Activated CD8-positive, alpha-beta memory T cell treated with anti-CD3 and anti-CD28 coated beads for 36 hours (primary cell): ENCODE measurements at regions not wholly inside any gene's neighbourhood (a gene's known extent, or its start where the extent isn't known, plus 50 kb on each side); places are given as distances from the start of the nearest gene placed in this dataset.

Experiments used
- CTCF ChIA-PET: fragments of 350-600 bp; sonication (Branson Sonifier 250); formaldehyde crosslinking; loops from one replicate; lab custom pipeline; 2021; ENCODE audit warnings: antibody characterized with exemption; lab: Charles Lee
- POLR2A ChIA-PET: fragments of 350-600 bp; sonication (Branson Sonifier 250); formaldehyde crosslinking; loops from one replicate; lab custom pipeline; 2021; ENCODE audit warnings: antibody characterized with exemption; lab: Charles Lee

DNA sequence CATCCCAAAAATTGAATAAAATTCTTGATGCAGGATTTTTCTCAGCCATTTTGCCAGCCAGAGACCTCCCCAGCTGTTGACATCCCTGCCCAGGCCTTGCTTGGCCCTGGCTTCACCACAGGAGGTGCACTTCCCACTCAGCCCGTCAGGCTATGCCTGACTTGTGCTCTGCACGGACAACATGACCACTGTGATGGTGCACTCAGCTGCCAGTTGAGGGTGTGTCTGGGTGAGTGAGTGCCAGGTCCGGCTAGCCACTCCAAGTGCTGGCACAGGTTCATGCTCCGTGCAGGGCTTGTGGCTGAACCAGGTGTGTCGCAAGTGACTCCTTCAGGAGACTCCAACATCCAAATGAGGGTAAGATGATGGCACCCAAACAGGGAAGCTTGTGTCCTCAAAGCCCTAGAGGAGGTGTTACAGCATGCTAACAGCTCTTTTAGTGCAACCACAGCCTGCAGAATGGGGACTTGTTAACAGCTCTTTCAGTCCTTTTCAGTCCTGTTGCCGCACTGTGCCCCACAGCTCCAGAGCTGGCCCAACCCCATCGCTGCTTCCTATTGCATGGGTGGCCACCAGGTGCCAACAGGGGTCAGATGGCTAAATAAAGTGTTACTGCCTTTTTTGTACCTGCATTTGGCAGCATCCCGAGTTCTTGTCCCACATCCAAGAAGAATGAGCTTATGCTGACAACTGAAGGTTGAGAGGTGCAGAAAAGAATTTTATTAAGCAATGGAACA, 380.7 kb downstream of the SLITRK5 start:
- CTCF ChIA-PET: no interaction called here
- POLR2A ChIA-PET: no interaction called here

DNA sequence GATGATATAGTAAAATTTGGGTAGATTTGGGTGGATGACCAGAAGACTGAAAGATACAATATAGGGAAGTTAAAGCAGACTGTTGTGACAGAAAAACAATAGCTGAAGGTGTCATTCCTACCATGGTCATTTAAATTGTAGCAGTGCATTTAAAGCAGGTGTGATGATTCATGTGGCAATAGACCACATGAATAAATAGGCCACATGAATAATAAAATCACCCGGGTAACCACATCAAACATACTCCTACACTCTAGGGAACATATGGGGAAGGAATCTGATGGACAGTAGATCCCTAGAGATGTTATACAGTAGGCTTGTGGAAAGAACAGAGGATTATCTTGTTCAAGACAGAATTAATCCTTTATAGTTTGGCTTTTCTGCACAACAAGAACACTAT, 392.6 kb downstream of the SLITRK5 start:
- POLR2A ChIA-PET: no interaction called here
- CTCF ChIA-PET: no interaction called here

DNA sequence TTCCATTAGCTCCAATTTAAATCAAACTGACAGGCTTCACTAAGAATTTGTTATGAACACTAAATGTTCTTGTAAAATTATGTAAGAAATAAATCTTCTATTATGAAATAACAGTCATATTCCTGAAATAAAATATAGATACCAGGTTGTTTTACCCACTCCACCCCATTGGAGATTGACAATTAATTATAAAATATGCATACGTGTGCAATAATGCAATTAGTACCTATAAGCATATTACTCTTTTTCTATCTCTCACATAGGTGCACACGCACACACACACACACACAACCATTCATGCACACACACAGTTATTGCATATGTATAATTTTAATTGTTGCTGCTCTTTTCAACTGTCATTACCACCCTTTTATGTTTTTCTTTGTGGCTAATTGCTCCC, 395.7 kb downstream of the SLITRK5 start:
- ChIA-PET POLR2A (no interaction called here), CTCF (no interaction called here)

DNA sequence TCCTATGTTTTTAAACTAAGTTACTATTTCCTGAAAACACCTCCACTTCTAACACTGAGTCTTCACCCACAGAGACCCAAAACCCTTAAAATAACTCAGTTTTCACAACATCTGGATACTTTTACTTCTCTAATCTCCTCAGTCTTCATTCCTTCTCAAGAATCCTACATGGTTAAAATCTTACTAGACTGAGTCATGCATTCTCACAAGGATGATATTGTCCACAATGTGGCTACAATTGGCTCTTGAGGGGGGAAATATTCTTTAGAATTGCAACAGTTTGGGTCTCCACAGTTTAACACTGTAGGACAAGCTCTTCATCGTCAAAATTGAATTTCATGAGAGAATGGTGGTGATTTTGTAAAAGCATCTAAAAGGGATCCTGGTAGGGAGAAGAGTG, 397.1 kb downstream of the SLITRK5 start:
- ChIA-PET POLR2A (no interaction called here), CTCF (no interaction called here)

DNA sequence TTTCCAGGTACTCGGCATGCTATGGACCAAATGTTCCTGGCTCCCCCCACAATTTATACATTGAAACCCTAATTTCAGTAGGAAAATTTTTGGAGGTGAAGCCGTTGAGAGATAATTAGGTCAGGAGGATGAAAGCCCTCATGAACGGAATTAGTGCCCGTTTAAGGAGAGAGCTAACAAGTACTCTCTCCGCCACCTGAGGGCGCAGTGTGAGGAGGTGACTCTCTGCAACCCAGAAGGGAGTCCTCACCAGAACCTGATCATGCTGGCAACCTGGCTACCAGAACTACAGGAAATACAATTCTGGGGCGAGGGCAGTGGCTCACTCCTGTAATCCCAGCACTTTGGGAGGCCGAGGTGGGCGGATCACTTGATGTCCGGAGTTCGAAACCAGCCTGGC, 397.8 kb downstream of the SLITRK5 start:
- POLR2A ChIA-PET: no interaction called here
- CTCF ChIA-PET: no interaction called here

DNA sequence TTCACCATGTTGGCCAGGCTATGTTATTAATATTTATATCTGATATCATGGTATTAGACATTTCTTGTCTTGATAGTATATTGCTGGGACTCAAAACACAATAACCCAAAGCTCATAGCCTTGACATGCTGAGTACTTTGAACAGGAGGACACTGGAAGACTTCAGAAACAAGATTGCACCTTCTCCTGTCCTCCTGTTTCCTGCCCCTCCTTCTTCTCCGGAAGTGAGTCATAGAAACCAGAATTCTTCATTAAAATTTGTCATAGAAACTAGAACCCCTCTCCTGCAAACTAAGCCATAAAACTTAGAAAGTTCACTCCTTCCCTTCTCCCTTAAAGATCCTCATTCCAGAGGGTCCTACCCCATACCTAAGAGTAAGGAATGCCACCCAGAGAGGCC, 400.2 kb downstream of the SLITRK5 start:
- ChIA-PET CTCF (no interaction called here), POLR2A (no interaction called here)

DNA sequence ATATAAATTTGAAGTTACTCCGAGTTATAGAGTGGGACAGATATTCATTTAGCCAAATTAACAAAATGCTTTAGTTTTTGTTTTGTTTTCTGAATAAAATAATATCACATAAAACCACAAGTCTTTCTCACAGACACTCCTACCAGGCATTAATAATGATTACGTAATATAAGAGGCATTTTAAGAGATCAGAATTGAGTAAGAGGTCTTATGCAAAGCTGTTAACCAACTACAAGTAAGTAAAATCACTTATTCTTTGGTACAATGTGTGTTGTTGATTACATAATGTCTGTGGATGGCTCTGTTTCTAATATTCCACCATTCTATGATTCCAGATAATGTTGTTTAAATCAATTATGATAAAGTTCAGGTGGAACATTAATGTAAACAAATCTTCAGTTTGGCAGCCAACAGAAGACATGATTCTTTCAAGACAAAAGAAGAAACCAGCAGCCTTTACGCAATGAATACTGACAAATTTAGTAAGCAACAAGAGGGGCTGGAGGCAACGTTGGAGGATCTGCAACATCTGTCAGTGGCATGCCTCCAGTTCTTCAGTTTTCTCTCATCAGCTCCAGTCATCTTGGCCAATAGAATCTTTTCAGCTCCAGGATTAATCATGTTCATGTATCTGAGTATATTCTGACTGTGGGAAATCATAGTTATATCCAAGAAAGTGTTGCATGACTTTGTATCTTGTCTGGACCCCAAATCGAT, 403.8 kb downstream of the SLITRK5 start:
- CTCF ChIA-PET: no interaction called here
- POLR2A ChIA-PET: no interaction called here

DNA sequence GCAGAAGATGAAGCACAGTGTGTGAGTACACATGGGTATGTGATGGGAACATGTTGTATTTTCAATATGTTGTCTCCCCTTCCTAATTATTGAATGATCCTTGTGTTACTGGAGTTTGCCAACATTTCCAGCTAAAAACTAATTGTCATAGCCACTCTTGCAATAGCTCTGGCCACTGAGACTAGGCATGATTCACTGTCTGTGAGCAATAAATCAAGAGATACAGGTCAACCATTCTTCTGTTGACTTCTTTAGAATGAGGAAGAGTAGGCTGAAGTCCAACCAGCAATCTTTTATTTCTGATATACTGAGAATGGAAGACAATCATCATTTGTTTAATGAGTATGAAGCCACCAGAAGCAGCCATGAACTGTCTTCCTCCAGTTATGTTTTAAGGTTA, 413.9 kb downstream of the SLITRK5 start:
- ChIA-PET CTCF (no interaction called here), POLR2A (no interaction called here)

DNA sequence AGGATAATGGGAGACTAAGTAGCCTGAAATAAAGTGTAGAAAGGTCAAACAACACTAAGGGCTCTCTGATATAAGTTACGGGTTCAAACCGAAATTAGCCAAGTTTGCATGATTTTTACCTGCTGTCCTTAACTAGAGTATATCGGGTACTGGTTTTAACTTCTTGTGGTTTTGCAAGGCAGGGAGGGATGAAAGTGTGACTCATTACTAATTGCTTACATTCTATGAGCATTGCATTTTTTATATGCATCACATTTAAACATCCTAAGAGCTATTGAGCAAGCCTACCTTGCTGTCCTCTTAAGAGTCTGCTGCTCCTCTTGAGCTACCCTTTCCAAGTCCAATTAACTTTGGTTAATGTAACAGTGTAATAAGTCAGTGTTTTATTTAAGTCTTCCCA, 415.4 kb downstream of the SLITRK5 start:
- CTCF ChIA-PET: no interaction called here
- POLR2A ChIA-PET: no interaction called here

DNA sequence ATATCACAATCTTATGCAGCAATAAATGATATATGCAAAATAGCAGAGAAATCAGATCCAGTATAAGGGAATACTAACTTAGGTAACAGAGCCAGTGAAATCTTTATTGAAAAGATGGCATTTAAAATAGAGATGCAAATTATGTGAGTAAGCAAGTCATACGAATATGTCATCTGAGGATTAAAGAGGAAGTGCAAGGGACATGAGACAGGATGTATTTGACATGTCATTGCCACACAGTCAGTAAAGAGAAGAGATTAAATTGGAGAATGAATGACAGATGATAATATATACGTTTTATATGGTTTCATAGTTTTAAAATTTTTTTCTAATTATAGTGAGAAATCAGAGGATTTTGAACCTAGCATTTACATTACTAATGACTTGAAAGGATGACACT, 426.4 kb downstream of the SLITRK5 start:
- POLR2A ChIA-PET: no interaction called here
- CTCF ChIA-PET: no interaction called here

DNA sequence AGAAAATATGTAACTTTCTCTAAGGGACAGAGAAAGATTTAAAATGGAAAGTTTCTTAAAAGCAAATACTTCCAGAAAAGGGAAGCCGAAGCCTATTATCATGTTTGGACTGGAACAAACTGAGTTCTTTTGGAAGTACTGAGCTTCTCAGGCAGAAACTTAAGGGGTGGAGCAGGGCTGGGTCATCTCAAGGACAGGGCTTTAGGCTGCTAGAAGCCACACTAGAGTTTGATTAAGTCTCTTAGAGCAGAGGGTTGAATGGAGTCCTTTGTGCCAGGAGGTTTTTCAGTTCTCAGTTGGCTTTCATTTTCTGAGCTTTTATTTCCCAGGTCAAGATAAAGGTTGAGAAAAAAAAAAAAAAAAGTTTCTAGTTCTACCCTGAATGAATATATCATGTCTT, 432.7 kb downstream of the SLITRK5 start:
- CTCF ChIA-PET: no interaction called here
- POLR2A ChIA-PET: no interaction called here

DNA sequence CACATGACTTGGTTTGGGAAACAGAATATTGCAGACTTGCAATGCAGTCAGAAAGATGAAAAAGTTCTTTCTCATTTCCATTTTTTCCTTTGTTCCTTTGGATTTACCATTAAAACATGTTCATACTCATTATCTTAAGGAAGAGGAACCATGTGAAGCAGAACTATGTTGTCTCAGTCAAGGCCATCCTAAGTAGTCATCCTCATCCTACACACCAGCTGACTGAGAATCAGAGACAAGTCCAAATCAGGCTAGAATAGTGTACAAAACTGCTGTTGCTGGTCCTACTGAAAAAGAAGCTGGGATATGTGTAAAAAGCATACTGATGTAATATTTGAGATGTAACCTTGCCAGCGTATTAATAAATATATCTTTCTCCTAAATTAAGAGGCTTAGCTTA, 433.4 kb downstream of the SLITRK5 start:
- ChIA-PET CTCF (no interaction called here), POLR2A (no interaction called here)

DNA sequence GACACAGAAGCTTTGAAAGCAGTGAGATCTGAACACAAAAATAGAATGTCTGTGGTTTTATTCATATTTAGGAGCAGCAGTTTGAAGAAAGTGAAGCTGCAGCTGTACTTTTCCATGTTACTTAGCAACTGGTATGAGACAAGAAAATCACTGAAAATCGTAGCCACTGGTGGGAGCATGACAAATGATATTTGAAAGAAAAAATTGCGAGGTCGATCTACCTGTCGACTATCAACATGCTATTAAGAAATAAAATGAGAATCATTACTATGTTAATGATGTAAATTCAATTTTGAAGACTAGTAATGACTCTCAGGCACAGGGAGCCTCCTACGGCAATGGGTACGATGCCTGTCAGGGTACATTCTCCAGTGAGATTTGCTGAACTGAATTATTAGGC, 436.4 kb downstream of the SLITRK5 start:
- CTCF ChIA-PET: no interaction called here

DNA sequence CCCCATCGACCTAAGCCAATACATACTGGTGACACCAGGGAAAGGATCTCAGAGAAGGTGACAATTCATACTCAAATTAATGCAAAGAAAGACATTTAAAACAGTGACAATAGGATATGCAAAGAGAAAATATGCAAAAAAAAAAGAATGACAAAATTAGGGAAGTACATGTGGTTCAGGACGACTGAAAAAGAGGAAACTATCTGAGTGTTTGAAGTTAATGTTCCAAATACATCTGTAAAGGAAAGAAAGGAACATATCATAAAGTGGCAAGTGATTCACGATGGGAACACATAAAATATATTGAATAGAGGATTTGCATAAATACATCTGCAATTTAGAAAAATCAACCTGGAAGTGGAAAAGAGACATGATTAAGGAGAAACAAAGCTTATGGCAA, 441.4 kb downstream of the SLITRK5 start:
- ChIA-PET POLR2A (no interaction called here), CTCF (no interaction called here)

More for the DNA sequence above, 436.4 kb downstream of the SLITRK5 start:
- POLR2A ChIA-PET: no interaction called here

DNA sequence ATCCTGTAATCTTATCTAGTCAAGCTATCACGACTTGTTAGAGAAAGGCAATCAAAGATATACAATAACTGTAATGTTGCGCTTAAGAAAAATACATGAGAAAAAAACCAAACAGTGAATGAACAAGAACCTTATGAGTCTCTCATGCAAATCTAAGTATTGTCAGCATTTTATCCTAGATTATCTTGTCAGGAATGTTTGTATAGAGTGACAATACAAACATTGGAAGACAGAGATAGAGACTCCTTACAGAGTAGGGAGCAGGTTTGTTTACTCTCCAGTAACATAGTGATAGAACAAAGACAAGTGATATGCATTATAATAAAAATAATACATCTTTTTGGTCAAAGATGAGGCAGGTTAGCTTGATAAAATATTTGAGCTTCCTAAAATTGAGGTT, 444.8 kb downstream of the SLITRK5 start:
- ChIA-PET POLR2A (no interaction called here), CTCF (no interaction called here)

DNA sequence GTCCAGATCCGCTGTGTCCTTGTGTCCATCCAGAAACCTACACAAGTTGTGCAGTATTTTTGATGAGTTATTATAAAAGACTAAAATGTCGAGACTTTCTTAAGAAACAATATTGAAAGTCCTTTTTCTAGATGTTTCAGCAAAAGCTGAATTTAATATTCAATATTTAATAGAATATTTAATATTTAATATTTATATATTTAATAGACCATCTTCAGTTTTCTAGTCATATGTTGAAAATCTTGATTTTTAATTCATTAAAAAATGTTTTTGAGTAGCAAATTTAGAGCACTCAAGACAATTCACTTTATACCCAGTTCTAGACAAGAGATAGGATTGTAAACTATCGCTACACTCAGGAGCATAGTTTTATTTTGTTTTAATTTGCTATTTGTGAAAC, 447.8 kb downstream of the SLITRK5 start:
- CTCF ChIA-PET: no interaction called here
- POLR2A ChIA-PET: no interaction called here

DNA sequence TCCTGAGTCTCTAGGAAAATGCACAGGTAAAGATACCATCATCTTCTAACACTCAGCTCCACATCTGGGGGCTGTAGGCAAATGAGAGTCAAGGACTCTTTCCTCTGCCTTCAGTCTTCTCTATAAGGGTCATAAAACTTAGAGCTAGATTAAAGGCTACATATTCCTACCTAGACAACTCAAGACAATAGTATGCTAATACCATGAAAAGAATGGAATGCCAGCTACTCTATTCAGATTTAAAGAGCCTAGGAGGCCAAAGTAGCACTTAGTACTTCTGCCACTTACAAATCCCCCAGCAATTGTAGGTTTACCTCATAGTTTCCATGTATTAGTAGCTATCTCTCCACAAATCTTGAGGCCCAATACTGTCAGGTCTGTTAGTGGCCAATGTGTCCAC, 453.0 kb downstream of the SLITRK5 start:
- ChIA-PET CTCF (no interaction called here), POLR2A (no interaction called here)

DNA sequence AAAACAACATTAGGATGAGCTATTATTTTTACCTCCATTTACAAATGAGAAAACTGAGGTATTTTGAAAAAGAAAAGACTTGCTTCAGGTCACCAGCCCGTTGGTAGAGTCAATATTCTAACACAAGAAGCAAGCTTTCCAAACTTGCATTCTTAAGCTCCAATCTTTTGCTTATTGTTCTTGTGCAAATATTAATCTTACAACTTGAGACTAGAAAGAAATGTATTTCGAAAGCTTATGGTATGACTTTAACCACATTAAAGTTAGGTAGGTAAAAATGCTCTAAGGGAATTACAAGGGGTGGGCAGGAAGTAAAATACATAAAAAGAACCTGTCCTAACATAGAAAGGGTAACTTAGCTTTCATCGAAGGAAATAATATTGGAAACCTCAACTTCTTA, 453.9 kb downstream of the SLITRK5 start:
- ChIA-PET CTCF (no interaction called here), POLR2A (no interaction called here)

DNA sequence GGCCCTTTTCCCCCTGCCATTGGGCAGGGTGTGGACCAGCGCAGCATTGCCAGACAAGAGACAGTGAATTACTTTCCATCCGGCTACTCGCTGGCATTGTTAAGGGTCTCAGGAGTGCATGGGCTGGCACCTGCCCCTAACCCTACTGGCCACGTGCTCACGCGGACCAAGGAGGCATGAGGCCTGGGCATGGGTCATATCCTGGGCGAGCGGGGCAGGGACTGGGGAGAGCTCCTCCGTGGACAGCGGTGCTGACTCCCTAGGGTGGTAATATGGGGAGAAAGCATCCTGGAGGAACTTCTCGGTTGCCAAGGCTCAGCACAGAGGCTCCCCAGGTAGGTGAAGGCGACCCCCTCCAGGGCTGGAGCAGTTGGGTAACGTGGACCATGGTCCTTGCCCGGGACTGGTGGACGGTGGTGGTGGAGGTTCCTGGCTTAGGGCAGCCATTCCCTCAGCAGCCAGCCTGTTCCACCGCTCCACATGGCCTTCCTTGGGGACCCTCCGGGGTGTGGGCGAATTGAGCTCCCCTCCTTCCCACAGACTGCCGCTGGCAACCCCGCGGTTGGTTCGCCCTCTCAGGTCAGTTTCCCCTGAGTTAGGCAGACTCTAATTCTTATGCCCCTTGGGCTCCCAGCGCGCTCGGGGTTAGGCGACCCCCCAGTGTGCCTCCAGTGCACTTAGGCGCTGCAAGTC, 465.1 kb downstream of the SLITRK5 start:
- CTCF ChIA-PET: no interaction called here

DNA sequence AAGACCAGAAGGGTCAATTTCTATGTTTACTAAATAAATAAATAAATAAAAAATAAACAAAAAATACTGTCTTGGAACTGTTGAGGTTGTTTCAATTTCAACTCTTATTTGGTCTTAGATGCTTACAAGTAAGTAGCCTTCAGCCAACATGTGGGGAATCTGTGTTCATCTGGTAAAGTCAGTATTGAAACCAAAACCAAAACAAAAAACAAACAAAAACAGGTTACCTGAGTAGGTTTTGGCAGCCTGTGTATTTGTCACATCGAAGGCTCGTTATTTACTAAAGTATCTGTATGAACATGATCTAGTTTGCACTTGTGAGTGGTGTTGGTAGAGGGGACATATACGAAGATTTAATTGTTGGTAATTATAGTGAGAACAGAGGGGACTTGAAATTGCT, 471.5 kb downstream of the SLITRK5 start:
- ChIA-PET CTCF (no interaction called here), POLR2A (no interaction called here)

More for the DNA sequence above, 465.1 kb downstream of the SLITRK5 start:
- POLR2A ChIA-PET: no interaction called here

DNA sequence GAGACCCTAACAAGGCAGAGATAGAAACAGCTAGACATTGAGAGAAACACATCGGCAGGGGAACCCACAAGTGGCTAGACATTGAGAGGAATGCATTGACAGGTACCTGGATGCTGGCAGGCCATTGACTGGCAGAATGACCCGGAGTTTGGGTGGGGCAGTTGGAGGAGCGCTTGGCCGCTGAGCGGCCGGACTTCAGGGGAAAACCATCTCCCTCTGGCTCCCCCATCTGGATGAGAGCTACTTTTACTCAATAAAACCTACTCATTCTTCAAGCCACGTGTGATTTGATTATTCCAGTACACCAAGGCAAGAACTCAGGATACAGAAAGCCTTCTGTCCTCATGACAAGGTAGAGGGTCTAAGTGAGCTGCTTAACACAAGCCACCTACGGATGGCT, 473.4 kb downstream of the SLITRK5 start:
- ChIA-PET POLR2A (no interaction called here), CTCF (no interaction called here)
